Pons (tissue), 1 donor: ENCODE measurements at regions not wholly inside any gene's neighbourhood (a gene's known extent, or its start where the extent isn't known, plus 50 kb on each side); places are given as distances from the start of the nearest gene placed in this dataset.

Source experiments
- DNase-seq: peaks from one replicate; pipeline ENCODE4 v3.0.0-alpha.2; 2016; ENCODE audit warnings: low spot score

- DNase-seq, result no peak
These were observed 94.9 kb upstream of the IKZF1 start for GRCh38 chr7:50209461-50210135.

GRCh38 chr7:50208378-50208982 lies 96.0 kb upstream of the IKZF1 start:
- DNase-seq, result no peak

- DNase-seq, result no peak
These were observed 96.7 kb upstream of the IKZF1 start for GRCh38 chr7:50207686-50208255.

GRCh38 chr7:50207251-50207564 lies 97.3 kb upstream of the IKZF1 start:
- DNase-seq, result no peak

- no peak for DNase-seq
These were observed 97.9 kb upstream of the IKZF1 start for GRCh38 chr7:50206453-50207250.

- no peak for DNase-seq
These were observed 99.5 kb upstream of the IKZF1 start for GRCh38 chr7:50205011-50205410.

GRCh38 chr7:50204581-50204980 lies 99.9 kb upstream of the IKZF1 start:
- DNase-seq, result no peak

- DNase-seq, result no peak
These were observed 101.0 kb upstream of the IKZF1 start for GRCh38 chr7:50203521-50203920.

GRCh38 chr7:50202052-50202555 lies 102.4 kb upstream of the IKZF1 start:
- DNase-seq, result no peak

- DNase-seq, result no peak
These were observed 104.7 kb upstream of the IKZF1 start for GRCh38 chr7:50199824-50200223.

GRCh38 chr7:50197549-50197948 lies 104.5 kb upstream of the ZPBP start:
- DNase-seq, result no peak

GRCh38 chr7:50196719-50197118 lies 103.7 kb upstream of the ZPBP start:
- DNase-seq, result no peak

GRCh38 chr7:50190776-50191175 lies 97.7 kb upstream of the ZPBP start:
- DNase-seq, result no peak

- DNase-seq, result no peak
These were observed 96.3 kb upstream of the ZPBP start for GRCh38 chr7:50189371-50189770.

- DNase-seq, result no peak
These were observed 93.1 kb upstream of the ZPBP start for GRCh38 chr7:50185951-50186682.

- peak; percentile 53 for DNase-seq
These were observed 92.2 kb upstream of the ZPBP start for GRCh38 chr7:50185208-50185607.

- no peak for DNase-seq
These were observed 91.4 kb upstream of the ZPBP start for GRCh38 chr7:50184271-50184990.

- peak; percentile 55 for DNase-seq
These were observed 89.7 kb upstream of the ZPBP start for GRCh38 chr7:50182759-50183158.

GRCh38 chr7:50181081-50181480 lies 88.0 kb upstream of the ZPBP start:
- DNase-seq, result no peak

- DNase-seq, result no peak
These were observed 85.1 kb upstream of the ZPBP start for GRCh38 chr7:50178166-50178565.

GRCh38 chr7:50174948-50175347 lies 81.9 kb upstream of the ZPBP start:
- no peak for DNase-seq
